MCF 10A (cell line): ENCODE measurements at regions not wholly inside any gene's neighbourhood (a gene's known extent, or its start where the extent isn't known, plus 50 kb on each side); places are given as distances from the start of the nearest gene placed in this dataset.
A peak's percentile ranks its signal among the peaks of the same experiment; 100 is the strongest.

Experiments used
- BruUV-seq: library from RNA; stranded (reverse); fragments of 400-500 nt; replicated peaks from 2 replicates; lab custom pipeline; 2021; lab: Mats Ljungman, UMichigan
- CTCF ChIA-PET: fragments of 300-600 bp; sonication (Branson Sonifier 250); formaldehyde crosslinking; extraction: SDS; loops from one replicate; lab custom pipeline; 2021; ENCODE audit warnings: antibody characterized with exemption, inconsistent platforms; lab: Yijun Ruan, JAX
- POLR2A ChIA-PET: fragments of 300-600, 350-650 bp; sonication (Branson Sonifier 250); formaldehyde crosslinking; extraction: SDS; loops from one replicate; lab custom pipeline; 2020; ENCODE audit warnings: antibody characterized with exemption, inconsistent platforms; lab: Yijun Ruan, JAX
- DNase-seq: peaks from one replicate; pipeline ENCODE4 v3.0.0-alpha.2; 2018; ENCODE audit not compliant: unreplicated experiment
- H3K27ac Mint-ChIP-seq: one replicate; pipeline ENCODE4 v1.8.0; 2022; ENCODE audit warnings: mild to moderate bottlenecking, low read depth, mixed read lengths; ENCODE audit not compliant: unreplicated experiment
- H3K27me3 Mint-ChIP-seq: one replicate; pipeline ENCODE4 v1.8.0; 2022; ENCODE audit warnings: mixed read lengths; ENCODE audit not compliant: insufficient read depth, unreplicated experiment
- H3K36me3 Mint-ChIP-seq: one replicate; pipeline ENCODE4 v1.8.0; 2022; ENCODE audit warnings: mild to moderate bottlenecking, moderate library complexity, mixed read lengths; ENCODE audit not compliant: insufficient read depth, unreplicated experiment
- H3K4me1 Mint-ChIP-seq: one replicate; pipeline ENCODE4 v1.8.0; 2022; ENCODE audit warnings: mixed read lengths; ENCODE audit not compliant: insufficient read depth, unreplicated experiment
- H3K4me3 Mint-ChIP-seq: one replicate; pipeline ENCODE4 v1.8.0; 2022; ENCODE audit warnings: mild to moderate bottlenecking, moderate library complexity, mixed read lengths; ENCODE audit not compliant: unreplicated experiment
- H3K9me3 Mint-ChIP-seq: one replicate; pipeline ENCODE4 v1.8.0; 2022; ENCODE audit warnings: mixed read lengths; ENCODE audit not compliant: unreplicated experiment
- intact Hi-C: fragments of 100-400 bp; cut with micrococcal nuclease; formaldehyde crosslinking; loops from 2 replicates; pipeline ENCODE4 v1.14.1; 2022
- TF ChIP-seq, protein P1 (sequence below): fragments of 200-600 bp; IDR thresholded peaks from one replicate; pipeline ENCODE4 v1.8.0; 2022; ENCODE audit warnings: antibody characterized with exemption, mild to moderate bottlenecking; ENCODE audit not compliant: unreplicated experiment

DNA sequence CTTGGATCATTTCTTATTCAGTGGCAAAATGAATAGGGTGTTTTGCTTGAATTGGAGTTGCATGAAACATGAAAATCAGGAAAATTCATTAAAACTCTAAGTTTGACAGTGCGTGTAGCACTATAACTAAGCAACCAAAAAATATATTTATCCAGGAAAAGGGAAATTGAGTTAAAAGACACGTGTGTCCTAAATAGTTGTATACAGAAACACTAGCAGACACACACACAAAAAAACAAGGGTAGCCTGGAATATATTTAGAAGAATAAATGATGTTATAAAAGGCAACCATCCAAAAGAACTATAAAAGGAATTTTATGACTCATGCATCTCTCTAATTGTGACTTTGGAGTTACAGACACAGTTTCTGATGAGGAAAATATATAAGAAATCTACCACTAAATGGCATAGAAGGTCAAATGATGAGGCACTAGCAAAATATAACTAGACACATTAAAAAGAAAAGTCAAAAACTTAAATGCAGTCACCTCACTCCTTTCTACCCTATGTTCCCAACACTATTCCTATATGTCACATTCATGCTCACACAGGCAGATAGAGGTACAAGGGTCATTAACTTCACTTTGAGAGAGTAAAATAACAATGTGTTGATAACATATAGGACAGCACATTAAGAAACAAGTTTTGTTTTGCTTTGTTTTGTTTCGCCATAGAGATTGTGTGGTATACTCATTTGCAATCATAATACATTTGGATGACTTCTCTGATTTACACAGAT, 793.6 kb upstream of the INTU start:
- POLR2A ChIA-PET, result no interaction called here

DNA sequence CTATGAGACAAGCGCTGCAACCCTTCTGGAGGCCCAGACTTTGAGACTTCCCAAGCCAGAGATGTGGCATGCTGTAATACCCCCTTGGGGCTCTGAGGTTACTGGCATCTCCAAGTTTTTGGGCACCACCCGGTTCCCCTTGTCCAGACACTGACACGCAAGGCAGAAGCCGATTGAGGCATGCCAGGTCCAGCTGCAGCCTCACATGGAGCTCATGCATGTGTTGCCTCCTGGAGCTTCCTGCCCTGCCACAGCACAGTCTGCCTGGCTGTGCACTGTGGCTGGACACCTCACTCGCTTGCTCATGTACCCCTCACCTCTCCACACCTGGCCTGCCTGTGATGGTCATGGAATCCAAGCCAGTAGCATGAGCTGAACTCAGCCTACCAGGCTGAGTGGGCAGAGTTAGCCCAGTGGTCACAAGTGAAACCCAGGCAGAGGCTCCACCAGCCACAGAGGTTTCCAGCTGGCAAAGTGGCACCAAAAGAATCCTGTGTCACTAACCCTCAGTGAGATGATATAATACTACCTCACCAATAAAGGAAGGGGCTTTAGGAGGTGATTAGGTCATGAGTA, 789.2 kb upstream of the INTU start:
- Mint-ChIP-seq H3K4me3 (no peak overlapping the region), H3K9me3 (no peaks in the 10 kb centered on the region), H3K27ac (no peak overlapping the region), H3K27me3 (no peaks in the 10 kb centered on the region), H3K36me3 (no peaks in the 10 kb centered on the region), H3K4me1 (peaks cover 8% of the 10 kb centered on the region)
- ChIA-PET POLR2A (no interaction called here), CTCF (interaction anchor here (0.6 to 1.2 kb wide), 2 partner anchors 557 to 1042 kb away, joined by 3 read pairs; no protein-coding TSS in a partner anchor)
- intact Hi-C loops, result no loop called here
- no peak for DNase-seq
- no TSS peak for BruUV-seq
- TF ChIP-seq, protein P1, sequence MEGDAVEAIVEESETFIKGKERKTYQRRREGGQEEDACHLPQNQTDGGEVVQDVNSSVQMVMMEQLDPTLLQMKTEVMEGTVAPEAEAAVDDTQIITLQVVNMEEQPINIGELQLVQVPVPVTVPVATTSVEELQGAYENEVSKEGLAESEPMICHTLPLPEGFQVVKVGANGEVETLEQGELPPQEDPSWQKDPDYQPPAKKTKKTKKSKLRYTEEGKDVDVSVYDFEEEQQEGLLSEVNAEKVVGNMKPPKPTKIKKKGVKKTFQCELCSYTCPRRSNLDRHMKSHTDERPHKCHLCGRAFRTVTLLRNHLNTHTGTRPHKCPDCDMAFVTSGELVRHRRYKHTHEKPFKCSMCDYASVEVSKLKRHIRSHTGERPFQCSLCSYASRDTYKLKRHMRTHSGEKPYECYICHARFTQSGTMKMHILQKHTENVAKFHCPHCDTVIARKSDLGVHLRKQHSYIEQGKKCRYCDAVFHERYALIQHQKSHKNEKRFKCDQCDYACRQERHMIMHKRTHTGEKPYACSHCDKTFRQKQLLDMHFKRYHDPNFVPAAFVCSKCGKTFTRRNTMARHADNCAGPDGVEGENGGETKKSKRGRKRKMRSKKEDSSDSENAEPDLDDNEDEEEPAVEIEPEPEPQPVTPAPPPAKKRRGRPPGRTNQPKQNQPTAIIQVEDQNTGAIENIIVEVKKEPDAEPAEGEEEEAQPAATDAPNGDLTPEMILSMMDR, result no peak

More for the DNA sequence above, 793.6 kb upstream of the INTU start:
- peak; percentile 12 for DNase-seq
- Mint-ChIP-seq H3K9me3 (peaks cover 18% of the 10 kb centered on the region), H3K27ac (no peak overlapping the region), H3K27me3 (no peaks in the 10 kb centered on the region), H3K4me1 (peaks cover 8% of the 10 kb centered on the region), H3K36me3 (no peaks in the 10 kb centered on the region), H3K4me3 (no peak overlapping the region)
- intact Hi-C loops, result no loop called here
- CTCF ChIA-PET, result no interaction called here
- TF ChIP-seq, protein P1, result no peak
- BruUV-seq, result no TSS peak

DNA sequence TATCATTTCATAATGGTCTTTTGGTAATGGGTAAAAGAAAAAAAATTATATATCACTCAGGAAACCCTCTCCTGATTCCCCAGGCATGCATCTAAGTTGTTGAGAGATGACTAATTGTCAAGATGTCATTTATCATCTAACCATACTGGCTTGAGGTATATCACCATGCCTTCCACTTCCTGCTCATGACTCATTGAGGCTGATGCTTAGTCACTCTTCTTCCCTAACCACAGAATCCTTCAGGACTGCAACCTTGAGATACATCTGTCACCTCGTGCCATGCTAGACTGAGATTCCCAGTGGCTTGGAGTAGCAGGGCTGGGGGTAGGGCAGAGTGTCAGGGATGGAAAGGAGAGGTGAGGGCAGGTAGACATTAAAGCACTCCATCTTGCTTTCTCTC, 782.5 kb upstream of the INTU start:
- H3K4me3 Mint-ChIP-seq, result no peak overlapping the region
- no peaks in the 10 kb centered on the region for H3K9me3 Mint-ChIP-seq
- peak overlapping the region; percentile 75 for H3K27ac Mint-ChIP-seq
- TF ChIP-seq, protein P1, result no peak
- intact Hi-C loops, result no loop called here
- BruUV-seq, result no TSS peak
- ChIA-PET POLR2A (interaction anchor here (0.7 kb wide), 1 partner anchor 74 kb away, joined by 4 read pairs; no protein-coding TSS in a partner anchor), CTCF (interaction anchor here (0.7 kb wide), 1 partner anchor 552 kb away, joined by 3 read pairs; no protein-coding TSS in a partner anchor)
- H3K27me3 Mint-ChIP-seq, result no peaks in the 10 kb centered on the region
- H3K36me3 Mint-ChIP-seq, result peaks cover 6% of the 10 kb centered on the region
- H3K4me1 Mint-ChIP-seq, result peaks cover 15% of the 10 kb centered on the region
- peak; percentile 96 for DNase-seq

DNA sequence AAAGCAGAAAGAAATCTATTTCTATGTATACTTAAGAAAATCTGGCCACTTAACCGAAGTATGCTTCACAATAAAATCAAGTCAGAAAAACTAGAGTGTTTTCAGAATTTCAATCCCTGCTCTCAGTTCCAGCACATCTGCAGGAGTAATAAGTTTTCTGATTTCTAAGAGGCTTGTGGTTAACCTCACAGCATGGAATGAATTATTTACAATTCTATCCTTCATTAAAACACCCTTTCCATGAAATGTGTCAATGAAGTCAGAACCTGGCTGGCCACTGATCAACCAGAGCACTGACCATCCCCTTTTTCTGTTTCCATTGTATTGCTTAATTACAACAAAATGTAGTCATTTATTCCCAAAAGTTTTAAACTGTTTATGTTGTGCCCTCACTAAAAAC, 781.4 kb upstream of the INTU start:
- no TSS peak for BruUV-seq
- no peak for DNase-seq
- no peaks in the 10 kb centered on the region for H3K9me3 Mint-ChIP-seq
- peaks cover 15% of the 10 kb centered on the region for H3K4me1 Mint-ChIP-seq
- H3K27ac Mint-ChIP-seq, result peak overlapping the region; percentile 75
- no peaks in the 10 kb centered on the region for H3K27me3 Mint-ChIP-seq
- H3K4me3 Mint-ChIP-seq, result no peak overlapping the region
- ChIA-PET POLR2A (interaction anchor here (0.7 kb wide), 1 partner anchor 53 kb away, joined by 4 read pairs; no protein-coding TSS in a partner anchor), CTCF (no interaction called here)
- peaks cover 6% of the 10 kb centered on the region for H3K36me3 Mint-ChIP-seq
- TF ChIP-seq, protein P1, result no peak
- intact Hi-C loops, result no loop called here
